ENCODE measurements at regions not wholly inside any gene's neighbourhood (a gene's known extent, or its start where the extent isn't known, plus 50 kb on each side); places are given as distances from the start of the nearest gene placed in this dataset.
A peak's percentile ranks its signal among the peaks of the same experiment; 100 is the strongest.
"Not testable (repeated sequence)": the region's sequence is repeated elsewhere in the genome, so short reads cannot be mapped to it uniquely, and the experiment has no call there.

DNA sequence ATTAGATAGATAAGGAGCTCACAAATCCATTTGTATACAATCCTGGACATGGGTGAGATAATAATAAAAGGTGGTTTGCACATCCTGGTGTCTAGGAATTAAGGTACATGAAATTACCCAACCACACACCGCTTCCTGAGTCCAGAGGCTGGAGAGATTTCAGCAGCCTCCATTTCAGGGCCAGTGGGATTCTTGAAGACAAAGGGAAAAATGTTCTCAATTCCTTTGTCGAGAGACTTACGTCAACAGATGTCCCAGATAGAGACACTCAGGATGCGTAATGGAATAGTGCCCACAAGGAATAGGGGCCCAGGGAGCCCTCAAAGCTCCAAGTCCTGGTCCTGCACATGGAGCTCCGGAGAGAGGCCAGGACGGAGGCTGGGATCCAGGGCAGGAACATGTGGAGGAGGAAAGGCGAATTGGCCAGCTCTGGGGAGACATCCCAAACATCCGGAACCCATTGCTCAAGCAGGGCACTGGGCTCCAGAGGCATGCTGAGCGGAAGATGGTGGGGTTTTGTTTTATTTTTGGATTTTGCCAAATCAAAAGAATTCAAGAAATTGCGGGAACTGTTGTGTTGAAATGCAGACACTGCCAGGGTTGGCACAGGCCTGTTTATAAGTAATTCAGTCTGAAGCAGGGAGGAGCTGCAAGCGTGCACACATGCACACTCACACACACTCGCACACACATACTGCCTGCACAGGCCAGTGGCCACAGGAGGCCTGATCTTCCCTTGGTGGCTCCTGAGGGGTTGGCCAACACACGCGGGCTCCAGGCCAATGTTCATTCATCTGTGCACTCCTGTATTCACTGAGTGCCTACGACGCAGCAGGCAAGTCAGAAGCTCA lies 97.2 kb downstream of the NOG start:
- no peak for DNase-seq

DNA sequence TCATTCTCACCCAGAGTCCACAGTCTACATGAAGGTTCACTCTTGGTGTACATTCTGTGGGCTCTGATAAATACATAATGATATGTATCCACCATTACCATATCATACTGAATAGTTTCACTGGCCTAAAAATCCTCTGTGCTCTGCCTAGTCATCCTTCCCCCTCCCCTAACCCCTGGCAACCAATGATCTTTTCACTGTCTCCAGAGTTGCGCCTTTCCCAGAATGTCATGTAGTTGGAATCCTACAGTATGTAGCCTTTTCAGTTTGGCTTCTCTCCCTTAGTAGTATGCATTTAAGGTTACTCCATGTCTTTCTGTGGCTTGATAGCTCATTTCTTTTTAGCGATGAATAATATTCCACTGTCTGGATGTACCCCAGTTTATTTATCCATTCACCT lies 101.3 kb downstream of the NOG start:
- no peak for DNase-seq

GRCh38 chr17:56697190-56697589 lies 103.7 kb downstream of the NOG start:
- DNase-seq = no peak

DNA sequence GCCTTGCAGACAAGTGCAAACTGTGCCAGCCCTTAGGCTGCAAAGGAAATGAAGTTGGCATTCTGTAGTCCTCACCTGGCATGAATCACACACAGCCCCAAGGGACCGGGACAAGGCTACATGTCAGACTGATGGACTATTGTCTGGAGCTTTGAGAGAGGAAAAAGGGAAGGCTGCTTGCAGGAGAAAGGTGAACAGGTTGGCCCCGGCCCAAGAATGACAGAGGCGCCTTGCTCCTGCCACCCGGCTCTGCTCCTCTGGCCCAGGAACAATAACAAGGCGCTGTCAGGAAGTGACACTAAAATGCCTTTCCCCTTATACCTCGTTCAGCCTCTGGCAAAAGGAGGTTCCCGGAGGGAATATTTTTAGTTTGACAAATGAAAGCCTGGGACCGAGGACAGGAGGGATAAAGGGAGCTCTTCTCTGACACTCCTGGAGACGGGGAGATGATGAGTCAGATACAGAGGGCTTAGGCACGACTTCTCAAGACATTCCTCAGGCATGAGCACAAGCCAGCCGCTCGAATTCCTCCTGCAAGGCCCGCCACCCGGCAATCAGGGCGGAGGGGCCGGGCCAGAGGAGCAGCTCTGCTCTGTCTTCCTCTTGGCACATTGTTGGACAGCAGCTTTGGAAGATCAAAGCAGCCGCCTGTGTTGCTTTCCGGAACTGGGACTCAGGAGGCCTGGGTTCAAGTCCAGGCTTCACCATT lies 105.8 kb downstream of the NOG start:
- no peak for DNase-seq

GRCh38 chr17:56700919-56701420 lies 107.5 kb downstream of the NOG start:
- DNase-seq = no peak

- no peak for DNase-seq
Observed at GRCh38 chr17:56707312-56708219, 114.1 kb downstream of the NOG start.

GRCh38 chr17:56708220-56708558 lies 114.7 kb downstream of the NOG start:
- DNase-seq = no peak

DNA sequence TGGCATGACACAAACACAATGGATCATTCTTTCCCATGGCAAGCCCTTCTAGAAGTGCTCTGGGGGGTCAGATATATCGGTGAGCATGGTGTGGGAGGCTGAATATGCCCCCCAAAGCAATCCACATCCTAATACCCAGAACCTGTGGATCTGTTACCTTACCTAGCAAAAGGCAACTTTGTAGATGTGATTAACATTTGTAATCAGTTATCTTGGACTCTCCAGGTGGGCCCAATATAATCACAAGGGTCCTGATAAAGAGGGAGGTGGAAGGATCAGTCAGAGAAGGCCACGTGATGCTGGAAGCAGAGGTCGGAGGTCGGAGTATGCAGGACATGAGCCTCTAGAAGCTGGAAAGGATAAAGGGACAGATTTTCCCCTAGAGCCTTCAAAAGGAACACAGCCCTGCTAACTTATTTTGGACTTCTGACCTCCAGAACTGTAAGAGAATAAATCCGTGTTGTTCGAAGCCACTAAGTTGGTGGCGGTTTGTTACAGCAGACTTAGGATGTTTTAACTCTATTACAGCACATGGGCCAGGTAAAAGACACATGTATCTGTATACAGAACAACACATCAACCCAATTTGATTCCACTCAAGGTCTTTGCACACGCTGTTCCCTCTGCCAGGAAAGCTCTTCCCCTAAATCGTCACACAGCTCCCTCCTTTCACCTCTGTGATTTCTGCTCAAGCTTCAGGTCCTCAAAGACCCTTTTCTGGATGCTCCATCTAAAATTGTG lies 115.3 kb downstream of the NOG start:
- no peak for DNase-seq

DNA sequence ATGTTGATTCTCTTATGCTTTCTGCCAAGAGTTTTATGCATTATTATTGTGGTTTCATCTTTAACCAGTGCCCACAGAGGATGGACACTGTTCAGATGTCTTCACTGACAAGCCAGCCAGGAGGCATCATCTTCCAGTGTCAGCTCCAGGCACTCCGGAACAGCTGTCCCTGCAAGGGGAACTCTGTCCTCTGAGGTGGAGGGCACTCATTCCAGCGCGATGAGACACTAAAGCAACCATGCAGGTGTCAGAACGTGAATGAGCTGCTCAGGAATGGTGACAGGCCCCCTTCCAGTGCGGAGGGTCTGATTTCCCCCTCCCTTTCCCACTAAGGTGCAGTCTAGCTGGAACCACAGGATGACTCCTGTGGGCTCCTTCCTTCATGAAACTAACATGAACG lies 117.5 kb downstream of the NOG start:
- no peak for DNase-seq

GRCh38 chr17:56715613-56716357 lies 117.9 kb downstream of the C17orf67 start:
- DNase-seq = peak; percentile 95 to 96

DNA sequence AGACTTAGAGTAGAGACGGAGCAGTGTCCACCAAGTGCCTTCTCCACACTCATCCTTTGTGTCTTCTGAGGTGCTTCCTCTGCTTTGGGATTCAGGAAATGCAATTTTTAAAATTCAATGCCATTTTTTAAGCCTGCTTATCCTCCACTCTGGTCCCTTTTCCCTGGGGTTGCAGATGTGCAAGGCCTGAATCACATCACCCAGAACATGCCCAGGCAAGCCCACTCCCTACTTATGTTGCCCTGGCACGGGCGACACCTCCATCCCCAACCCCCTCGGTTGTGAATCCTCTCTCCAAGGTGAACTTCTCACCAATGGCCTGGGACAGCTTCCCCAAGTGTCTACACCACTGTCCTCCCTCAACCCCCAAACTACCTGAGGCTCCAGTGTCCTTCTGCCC lies 116.2 kb downstream of the C17orf67 start:
- no peak for DNase-seq

- DNase-seq = no peak
Observed at GRCh38 chr17:56718515-56718914, 115.2 kb downstream of the C17orf67 start.

DNA sequence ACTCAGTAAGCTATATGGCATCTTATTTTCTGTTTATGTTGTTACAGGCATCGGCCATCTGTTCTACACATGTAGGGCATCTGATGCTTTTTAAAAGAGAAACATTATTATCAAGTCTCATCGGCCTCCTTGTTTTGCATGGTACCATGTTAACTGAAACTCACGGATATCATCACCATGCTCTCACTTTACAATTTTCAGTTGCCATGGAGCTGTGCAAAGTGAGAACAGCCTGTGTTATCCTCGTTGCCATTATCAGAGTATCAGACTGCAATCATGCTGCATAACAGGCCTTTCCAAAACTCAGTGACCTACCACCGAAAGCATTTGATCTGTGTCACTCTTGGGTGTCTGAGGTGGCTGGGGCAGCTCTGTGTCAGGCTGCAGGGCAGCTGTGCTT lies 110.3 kb downstream of the C17orf67 start:
- no peak for DNase-seq

DNA sequence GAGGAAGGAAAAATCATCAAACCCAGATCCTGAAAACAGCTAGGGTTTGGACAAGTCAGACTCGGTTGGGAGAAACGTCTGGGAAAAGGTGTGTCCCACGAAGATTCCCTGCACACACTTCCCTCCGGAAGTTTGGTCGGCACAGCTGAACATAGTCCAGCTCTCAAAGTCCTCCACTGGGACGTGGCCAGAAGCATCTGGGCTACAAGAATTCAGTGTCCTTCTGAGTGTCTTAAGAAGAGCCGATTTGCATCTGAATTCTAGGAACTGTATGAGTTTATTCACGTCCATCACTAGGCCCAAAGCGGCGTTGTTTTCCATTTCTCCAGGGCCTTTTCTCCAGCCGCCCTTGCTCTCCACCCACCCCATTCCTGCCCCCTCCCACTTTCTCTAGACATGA lies 109.1 kb downstream of the C17orf67 start:
- DNase-seq = no peak

- DNase-seq = no peak
Observed at GRCh38 chr17:56725144-56725543, 108.6 kb downstream of the C17orf67 start.

- no peak for DNase-seq
Observed at GRCh38 chr17:56727876-56728617, 105.7 kb downstream of the C17orf67 start.

DNA sequence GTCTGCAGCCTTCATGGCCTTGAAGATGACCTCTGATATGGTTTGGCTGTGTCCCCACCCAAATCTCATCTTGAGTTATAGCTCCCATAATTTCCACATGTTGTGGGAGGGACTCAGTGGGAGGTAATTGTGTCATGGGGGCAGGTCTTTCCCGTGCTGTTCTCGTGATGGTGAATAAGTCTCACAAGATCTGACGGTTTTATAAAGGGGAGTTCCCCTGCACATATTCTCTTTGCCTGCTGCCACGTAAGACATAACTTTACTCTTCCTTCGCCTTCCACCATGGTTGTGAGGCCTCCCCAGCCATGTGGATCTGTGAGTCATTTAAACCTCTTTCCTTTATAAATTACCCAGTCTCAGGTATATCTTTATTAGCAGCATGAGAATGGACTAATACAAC lies 102.6 kb downstream of the C17orf67 start:
- DNase-seq = not testable (repeated sequence)

- DNase-seq = no peak
Observed at GRCh38 chr17:56733833-56734232, 99.9 kb downstream of the C17orf67 start.

DNA sequence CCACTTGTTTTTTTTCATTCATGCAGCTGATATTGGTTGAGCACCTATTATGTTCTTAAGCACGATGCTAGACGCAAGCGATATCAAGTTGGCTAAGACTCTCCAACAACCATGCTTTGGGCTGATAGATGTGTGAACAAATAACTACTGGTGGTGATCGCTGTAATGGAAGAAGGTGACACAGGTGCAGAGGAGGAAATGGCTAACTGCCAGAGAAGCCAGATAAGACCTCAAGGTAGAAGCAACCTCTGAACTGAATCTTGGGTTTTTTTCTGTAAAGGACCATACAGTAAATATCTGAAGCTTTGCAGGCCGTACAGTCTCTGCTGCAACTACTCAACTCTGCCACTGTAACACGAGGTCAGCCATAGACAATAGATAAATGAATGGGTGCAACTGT lies 97.9 kb downstream of the C17orf67 start:
- no peak for DNase-seq

GRCh38 chr17:56737421-56738161 lies 96.1 kb downstream of the C17orf67 start:
- no peak for DNase-seq

Data from AML-193 (cell line).